ENCODE measurements at regions not wholly inside any gene's neighbourhood (a gene's known extent, or its start where the extent isn't known, plus 50 kb on each side); places are given as distances from the start of the nearest gene placed in this dataset.

DNA sequence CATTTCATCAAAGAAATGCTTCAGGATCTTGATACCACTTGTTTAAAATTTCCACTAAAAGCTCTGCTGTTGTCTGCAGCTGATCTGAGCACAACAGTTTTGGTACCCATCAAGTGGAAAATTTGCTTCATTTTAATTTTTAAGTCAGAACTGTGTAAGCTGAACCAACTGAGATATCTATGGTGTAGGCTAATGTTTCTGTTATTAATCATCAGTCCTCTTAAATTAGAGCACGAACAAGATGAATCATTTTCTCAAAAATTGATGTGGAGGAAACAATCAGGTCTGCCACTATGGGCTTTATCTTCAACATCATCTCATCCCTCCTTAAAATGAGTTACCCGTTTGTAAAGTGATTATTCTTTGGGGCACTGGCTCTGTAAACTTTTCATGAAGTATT, 221.5 kb upstream of the NBEA start:
- Histone ChIP-seq H3K27ac (ENCODE audit: extremely low read depth, low read depth, low read length) (no peak overlapping the region), H3K36me3 (ENCODE audit: control insufficient read depth in 2 of 2, insufficient read depth in 1 of 2, low read length in 2 of 2) (no peaks in the 10 kb centered on the region), H3K4me3 (ENCODE audit: low read depth, low read length) (no peak overlapping the region), H3K4me1 (ENCODE audit: control insufficient read depth, insufficient read depth, low read length) (no peaks in the 10 kb centered on the region), H3K9me3 (ENCODE audit: control insufficient read depth, insufficient read depth, low read depth, low read length) (no peaks in the 10 kb centered on the region)
- TF ChIP-seq ZNF747 (tag by site-specific recombination; IDR thresholded peaks at IDR 0.05) (no peak), TCF7L2 (IDR thresholded peaks at IDR 0.05; ENCODE audit: borderline replicate concordance, low read depth, low read length) (no peak), MYNN (tag by site-specific recombination; IDR thresholded peaks at IDR 0.05; ENCODE audit: borderline replicate concordance) (no peak), HOXA7 (CRISPR knock-in tag; IDR thresholded peaks at IDR 0.05; ENCODE audit: borderline replicate concordance) (no peak), ZFP3 (tag by site-specific recombination; IDR thresholded peaks at IDR 0.05; ENCODE audit: low read depth) (no peak), ZNF629 (tag by site-specific recombination; IDR thresholded peaks at IDR 0.05) (no peak), PRDM1 (tag by site-specific recombination; IDR thresholded peaks at IDR 0.05) (no peak), ZNF624 (tag by site-specific recombination; IDR thresholded peaks at IDR 0.05) (no peak), ZNF132 (tag by site-specific recombination; IDR thresholded peaks at IDR 0.05; ENCODE audit: borderline replicate concordance) (no peak), SALL2 (tag by site-specific recombination; IDR thresholded peaks at IDR 0.05; ENCODE audit: borderline replicate concordance) (no peak), YY2 (tag by site-specific recombination; IDR thresholded peaks at IDR 0.05) (no peak), ZFHX2 (tag by site-specific recombination; conservative IDR thresholded peaks at IDR 0.05) (no peak), ZNF311 (tag by site-specific recombination; IDR thresholded peaks at IDR 0.05; ENCODE audit: borderline replicate concordance) (no peak), ZNF202 (tag by site-specific recombination; IDR thresholded peaks at IDR 0.05; ENCODE audit: borderline replicate concordance) (no peak)
- TF ChIP-seq, protein P1, sequence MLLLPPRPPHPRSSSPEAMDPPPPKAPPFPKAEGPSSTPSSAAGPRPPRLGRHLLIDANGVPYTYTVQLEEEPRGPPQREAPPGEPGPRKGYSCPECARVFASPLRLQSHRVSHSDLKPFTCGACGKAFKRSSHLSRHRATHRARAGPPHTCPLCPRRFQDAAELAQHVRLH (tag by site-specific recombination; IDR thresholded peaks at IDR 0.05): no peak
- TF ChIP-seq, protein P2, sequence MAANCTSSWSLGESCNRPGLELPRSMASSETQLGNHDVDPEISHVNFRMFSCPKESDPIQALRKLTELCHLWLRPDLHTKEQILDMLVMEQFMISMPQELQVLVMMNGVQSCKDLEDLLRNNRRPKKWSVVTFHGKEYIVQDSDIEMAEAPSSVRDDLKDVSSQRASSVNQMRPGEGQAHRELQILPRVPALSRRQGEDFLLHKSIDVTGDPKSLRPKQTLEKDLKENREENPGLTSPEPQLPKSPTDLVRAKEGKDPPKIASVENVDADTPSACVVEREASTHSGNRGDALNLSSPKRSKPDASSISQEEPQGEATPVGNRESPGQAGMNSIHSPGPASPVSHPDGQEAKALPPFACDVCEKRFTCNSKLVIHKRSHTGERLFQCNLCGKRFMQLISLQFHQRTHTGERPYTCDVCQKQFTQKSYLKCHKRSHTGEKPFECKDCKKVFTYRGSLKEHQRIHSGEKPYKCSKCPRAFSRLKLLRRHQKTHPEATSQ (tag by site-specific recombination; IDR thresholded peaks at IDR 0.05): no peak
- TF ChIP-seq, protein P3, sequence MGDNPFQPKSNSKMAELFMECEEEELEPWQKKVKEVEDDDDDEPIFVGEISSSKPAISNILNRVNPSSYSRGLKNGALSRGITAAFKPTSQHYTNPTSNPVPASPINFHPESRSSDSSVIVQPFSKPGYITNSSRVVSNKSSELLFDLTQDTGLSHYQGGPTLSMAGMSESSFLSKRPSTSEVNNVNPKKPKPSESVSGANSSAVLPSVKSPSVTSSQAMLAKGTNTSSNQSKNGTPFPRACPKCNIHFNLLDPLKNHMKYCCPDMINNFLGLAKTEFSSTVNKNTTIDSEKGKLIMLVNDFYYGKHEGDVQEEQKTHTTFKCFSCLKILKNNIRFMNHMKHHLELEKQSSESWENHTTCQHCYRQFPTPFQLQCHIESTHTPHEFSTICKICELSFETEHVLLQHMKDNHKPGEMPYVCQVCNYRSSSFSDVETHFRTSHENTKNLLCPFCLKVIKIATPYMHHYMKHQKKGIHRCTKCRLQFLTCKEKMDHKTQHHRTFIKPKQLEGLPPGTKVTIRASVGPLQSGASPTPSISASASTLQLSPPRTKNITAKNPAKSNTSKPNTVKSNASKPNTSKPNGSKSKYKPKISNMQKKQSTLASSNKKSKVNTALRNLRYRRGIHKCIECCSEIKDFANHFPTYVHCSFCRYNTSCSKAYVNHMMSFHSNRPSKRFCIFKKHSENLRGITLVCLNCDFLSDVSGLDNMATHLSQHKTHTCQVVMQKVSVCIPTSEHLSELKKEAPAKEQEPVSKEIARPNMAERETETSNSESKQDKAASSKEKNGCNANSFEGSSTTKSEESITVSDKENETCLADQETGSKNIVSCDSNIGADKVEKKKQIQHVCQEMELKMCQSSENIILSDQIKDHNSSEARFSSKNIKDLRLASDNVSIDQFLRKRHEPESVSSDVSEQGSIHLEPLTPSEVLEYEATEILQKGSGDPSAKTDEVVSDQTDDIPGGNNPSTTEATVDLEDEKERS (tag by site-specific recombination; IDR thresholded peaks at IDR 0.05): no peak
- TF ChIP-seq, protein P4, sequence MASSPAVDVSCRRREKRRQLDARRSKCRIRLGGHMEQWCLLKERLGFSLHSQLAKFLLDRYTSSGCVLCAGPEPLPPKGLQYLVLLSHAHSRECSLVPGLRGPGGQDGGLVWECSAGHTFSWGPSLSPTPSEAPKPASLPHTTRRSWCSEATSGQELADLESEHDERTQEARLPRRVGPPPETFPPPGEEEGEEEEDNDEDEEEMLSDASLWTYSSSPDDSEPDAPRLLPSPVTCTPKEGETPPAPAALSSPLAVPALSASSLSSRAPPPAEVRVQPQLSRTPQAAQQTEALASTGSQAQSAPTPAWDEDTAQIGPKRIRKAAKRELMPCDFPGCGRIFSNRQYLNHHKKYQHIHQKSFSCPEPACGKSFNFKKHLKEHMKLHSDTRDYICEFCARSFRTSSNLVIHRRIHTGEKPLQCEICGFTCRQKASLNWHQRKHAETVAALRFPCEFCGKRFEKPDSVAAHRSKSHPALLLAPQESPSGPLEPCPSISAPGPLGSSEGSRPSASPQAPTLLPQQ (tag by site-specific recombination; IDR thresholded peaks at IDR 0.05): no peak
- TF ChIP-seq, protein P5, sequence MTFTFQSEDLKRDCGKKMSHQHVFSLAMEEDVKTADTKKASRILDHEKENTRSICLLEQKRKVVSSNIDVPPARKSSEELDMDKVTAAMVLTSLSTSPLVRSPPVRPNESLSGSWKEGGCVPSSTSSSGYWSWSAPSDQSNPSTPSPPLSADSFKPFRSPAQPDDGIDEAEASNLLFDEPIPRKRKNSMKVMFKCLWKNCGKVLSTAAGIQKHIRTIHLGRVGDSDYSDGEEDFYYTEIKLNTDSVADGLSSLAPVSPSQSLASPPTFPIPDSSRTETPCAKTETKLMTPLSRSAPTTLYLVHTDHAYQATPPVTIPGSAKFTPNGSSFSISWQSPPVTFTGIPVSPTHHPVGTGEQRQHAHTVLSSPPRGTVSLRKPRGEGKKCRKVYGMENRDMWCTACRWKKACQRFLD (tag by site-specific recombination; IDR thresholded peaks at IDR 0.05): no peak
- TF ChIP-seq, protein P6, sequence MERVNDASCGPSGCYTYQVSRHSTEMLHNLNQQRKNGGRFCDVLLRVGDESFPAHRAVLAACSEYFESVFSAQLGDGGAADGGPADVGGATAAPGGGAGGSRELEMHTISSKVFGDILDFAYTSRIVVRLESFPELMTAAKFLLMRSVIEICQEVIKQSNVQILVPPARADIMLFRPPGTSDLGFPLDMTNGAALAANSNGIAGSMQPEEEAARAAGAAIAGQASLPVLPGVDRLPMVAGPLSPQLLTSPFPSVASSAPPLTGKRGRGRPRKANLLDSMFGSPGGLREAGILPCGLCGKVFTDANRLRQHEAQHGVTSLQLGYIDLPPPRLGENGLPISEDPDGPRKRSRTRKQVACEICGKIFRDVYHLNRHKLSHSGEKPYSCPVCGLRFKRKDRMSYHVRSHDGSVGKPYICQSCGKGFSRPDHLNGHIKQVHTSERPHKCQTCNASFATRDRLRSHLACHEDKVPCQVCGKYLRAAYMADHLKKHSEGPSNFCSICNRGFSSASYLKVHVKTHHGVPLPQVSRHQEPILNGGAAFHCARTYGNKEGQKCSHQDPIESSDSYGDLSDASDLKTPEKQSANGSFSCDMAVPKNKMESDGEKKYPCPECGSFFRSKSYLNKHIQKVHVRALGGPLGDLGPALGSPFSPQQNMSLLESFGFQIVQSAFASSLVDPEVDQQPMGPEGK (tag by site-specific recombination; IDR thresholded peaks at IDR 0.05): no peak
- CTCF ChIA-PET: interaction anchor here (0.6 kb wide), 1 partner anchor 14 kb away, joined by 6 read pairs; no protein-coding TSS in a partner anchor
- POLR2A ChIA-PET: no interaction called here
